MG63 (cell line): ENCODE measurements at regions not wholly inside any gene's neighbourhood (a gene's known extent, or its start where the extent isn't known, plus 50 kb on each side); places are given as distances from the start of the nearest gene placed in this dataset.
"Not testable (repeated sequence)": the region's sequence is repeated elsewhere in the genome, so short reads cannot be mapped to it uniquely, and the experiment has no call there.

Experiments used
- DNase-seq: peaks from one replicate; pipeline ENCODE4 v3.0.0-alpha.2; 2020
- H3K27me3 ChIP-seq: fragments of 250-450 bp; sonication (Bioruptor Pico); 2 replicates; pipeline ENCODE4 v1.5.1; 2020; ENCODE audit warnings: mild to moderate bottlenecking, moderate library complexity
- H3K36me3 ChIP-seq: fragments of 250-450 bp; sonication (Bioruptor Pico); 2 replicates; pipeline ENCODE4 v1.5.1; 2020; ENCODE audit warnings: mild to moderate bottlenecking, moderate library complexity
- H3K4me3 ChIP-seq: fragments of 250-450 bp; sonication (Bioruptor Pico); 2 replicates; pipeline ENCODE4 v1.5.1; 2020; ENCODE audit warnings: mild to moderate bottlenecking, moderate library complexity
- H3K9me3 ChIP-seq: fragments of 250-450 bp; sonication (Bioruptor Pico); 2 replicates; pipeline ENCODE4 v1.5.1; 2020; ENCODE audit warnings: mild to moderate bottlenecking, moderate library complexity

DNA sequence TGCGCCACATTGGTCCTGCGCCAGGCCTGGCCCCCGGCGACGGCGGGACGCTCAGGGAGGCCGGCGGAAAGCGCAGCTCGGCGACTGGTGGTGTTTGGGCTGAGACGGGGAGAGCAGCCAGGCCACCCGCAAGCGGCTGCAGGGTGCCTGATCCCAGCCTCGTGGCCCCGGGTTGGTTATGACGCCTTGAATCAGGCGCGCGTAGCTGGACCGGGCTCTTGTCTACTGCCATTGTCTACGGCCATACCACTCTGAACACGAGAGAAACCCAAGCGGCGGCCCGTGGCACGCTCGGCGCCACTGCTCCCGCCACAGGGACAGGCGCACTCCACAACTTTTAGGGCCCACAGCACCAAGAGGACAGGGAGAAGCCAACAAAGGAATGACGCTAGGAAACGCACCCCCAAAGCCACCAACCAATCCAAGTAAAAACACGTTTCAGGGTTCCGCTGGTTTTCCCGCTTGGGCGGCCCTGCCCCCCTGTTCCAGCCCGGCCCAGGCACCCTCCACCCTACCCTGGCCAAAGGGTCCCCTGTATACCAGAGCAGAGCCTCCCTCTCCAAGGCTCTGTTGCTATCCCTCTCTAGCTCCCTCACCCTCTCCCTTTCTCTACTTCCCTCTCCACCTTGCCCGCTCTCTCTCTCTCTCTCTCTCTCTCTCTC is 1849.3 kb upstream of the DEFB115 start:
- H3K36me3 ChIP-seq: no peaks in the 10 kb centered on the region
- H3K4me3 ChIP-seq: no peak overlapping the region
- no peaks in the 10 kb centered on the region for H3K27me3 ChIP-seq
- H3K9me3 ChIP-seq: no peaks in the 10 kb centered on the region
- DNase-seq: no peak

DNA sequence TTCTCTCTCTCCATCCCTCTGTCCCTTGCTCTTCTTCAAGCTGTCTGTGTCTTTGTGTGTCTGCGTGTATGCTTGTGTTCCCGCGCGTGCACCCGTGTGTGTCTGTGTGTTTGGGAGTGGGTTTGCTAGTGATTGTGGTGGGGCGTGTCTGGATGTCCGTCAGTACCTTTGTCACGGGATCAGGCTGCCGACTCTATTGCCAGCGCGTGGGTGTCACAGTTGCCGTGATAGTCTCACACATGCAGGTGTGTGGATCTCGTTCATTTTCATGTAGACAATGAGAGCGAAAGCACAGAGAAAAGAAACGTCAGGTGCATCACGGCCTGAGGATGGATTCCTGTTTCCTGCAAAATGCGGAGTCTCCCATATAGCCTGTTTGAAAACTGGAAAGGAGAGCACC is 1848.8 kb upstream of the DEFB115 start:
- not testable (repeated sequence) for H3K9me3 ChIP-seq, DNase-seq

DNA sequence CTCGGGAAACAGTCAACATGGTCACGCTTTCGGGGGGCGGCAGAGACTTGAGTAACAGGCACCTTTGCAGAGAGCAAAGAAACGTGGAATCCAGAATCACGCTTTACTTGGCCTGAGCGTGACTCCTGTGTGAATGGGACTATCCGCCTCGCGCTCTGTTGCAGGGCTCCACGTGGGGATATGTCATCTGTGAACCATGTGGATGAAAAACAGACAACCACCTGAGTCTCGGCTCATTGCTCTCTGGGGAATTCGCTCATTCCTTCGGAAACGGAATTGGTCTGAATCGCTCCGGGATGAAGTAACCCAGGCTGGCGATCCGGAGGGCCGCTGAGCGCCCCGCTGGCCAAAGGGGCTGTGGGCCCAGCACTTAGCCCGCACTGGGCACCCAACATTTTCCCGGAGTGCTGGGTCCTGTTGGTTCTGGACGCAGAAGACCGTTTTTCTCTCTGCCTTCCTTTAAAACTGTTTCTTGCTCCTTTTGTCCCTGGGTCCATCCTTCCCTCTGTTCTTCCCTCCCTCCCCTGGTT is 1848.2 kb upstream of the DEFB115 start:
- H3K4me3 ChIP-seq, H3K36me3 ChIP-seq, DNase-seq, H3K9me3 ChIP-seq, H3K27me3 ChIP-seq: not testable (repeated sequence)

More for the DNA sequence above, 1848.8 kb upstream of the DEFB115 start:
- H3K4me3 ChIP-seq, H3K27me3 ChIP-seq, H3K36me3 ChIP-seq: not testable (repeated sequence)

DNA sequence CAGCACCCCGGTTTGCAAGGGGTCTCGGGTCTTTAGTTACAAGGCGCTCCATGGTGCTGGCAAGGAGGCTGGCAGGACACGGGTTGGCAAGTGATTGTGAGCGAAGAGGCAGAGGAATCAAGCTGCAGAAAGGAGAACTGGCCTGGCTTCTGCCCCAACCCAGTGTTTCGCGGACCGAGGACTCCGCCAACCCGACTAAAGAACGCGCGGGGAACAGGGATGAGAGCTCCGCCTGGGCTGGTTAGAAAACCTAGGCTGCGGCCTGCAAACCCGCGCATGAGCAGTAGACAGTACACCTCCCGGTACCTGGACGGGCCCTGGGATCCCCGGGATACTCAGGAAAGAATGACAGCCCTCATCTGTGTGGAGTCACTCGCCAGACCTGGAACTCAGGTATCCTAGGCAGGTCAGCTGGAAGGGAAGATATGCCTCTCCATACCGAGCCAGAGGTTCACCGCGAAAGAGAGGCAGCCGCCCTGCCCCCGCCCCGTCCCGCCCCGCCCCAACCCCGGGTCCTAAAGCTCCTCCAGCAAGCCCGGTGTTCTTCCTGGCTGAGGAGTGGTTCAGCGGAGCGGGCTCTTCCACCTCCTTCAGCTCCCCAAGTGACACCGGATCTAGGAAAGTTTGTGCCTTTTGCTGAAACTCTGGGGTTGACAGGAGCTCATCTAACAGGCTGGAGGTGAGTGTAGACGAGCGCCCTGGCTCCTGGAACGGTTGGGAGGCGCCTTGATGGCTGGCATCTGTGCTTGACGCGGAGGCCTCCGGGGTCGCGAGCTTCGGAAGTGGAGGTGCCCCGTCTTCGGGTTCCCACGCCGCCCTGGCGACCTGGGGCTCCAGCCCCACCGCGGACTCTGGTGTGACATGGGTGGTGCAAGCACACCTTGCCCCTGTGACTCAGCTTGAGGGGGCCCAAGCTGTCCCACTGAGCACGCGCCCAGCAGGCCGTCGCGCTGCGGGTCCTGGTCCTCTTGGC is 1847.3 kb upstream of the DEFB115 start:
- Histone ChIP-seq H3K9me3 (no peaks in the 10 kb centered on the region), H3K27me3 (no peaks in the 10 kb centered on the region), H3K36me3 (no peaks in the 10 kb centered on the region), H3K4me3 (no peak overlapping the region)
- no peak for DNase-seq

DNA sequence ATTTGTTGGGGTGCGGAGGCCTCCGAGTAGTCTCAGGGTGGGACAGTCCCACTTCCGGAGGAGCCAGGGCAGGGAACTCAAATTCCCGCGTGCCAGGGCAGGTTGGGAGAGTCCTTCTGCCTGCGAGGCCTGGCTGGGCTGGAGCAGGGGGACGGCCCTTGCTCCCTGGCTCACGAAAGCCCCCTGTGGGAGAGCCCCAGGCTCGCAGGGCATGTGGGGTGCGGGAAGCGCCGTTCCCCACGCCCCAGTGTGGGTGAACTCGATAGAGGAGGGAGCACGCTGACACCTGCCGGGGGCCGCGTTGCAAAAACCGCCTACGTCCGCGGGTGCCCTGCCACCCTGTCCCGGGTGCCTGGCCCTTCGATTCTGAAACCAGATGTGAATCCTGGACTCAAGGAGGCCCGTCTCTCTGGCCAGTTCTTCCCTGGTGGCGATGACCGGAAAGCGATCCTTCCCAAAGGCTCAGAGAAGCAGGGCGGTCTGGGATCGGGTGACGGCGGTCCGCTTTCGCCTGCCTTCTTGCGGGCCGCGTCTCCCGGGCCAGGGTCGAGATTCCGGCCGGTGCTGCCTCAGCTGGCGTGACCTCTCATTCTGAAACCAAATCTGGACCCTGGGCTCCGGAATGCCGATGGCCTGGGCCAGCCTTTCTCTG is 1846.5 kb upstream of the DEFB115 start:
- DNase-seq: no peak
- Histone ChIP-seq H3K4me3 (no peak overlapping the region), H3K9me3 (no peaks in the 10 kb centered on the region), H3K36me3 (no peaks in the 10 kb centered on the region), H3K27me3 (no peaks in the 10 kb centered on the region)

DNA sequence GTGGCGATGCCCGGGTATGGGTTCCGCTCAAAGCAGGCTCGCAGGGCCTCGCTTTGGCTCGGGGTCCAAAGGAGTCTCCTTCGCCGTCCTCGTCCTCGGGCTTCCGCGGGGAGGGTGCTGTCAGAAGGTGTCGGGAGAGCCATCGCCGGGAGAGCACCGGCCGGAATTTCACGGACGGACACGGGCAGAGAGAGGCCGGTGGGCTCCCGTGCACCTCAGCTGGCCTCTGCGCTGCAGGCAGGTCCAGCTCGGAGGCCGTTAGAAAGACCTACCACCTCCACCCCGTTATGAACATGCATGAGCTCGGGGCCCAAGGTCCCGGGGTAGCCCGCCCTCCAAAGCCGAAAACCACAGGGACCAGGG is 1846.0 kb upstream of the DEFB115 start:
- H3K4me3 ChIP-seq, H3K27me3 ChIP-seq, H3K36me3 ChIP-seq, H3K9me3 ChIP-seq, DNase-seq: not testable (repeated sequence)

DNA sequence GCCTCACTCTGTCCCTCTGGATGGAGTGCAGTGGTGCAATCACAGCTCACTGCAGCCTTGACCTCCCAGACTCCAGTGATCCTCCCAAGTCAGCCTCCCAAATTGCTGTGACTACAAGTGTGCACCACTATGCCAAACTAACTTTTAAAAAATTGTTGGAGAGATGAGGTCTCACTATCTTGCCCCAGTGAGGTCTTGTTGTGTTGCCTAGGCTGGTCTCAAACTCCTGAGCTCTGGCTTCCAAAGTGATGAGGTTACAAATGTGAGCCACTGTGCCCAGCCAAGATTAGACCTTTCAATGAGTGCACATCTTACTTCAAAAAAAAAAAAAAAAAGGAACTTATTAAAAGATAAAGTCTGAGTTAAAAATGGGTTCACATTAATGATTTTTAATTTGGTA is 1838.1 kb upstream of the DEFB115 start:
- no peak overlapping the region for H3K4me3 ChIP-seq
- no peak for DNase-seq
- H3K9me3 ChIP-seq: no peaks in the 10 kb centered on the region
- no peaks in the 10 kb centered on the region for H3K27me3 ChIP-seq
- H3K36me3 ChIP-seq: no peaks in the 10 kb centered on the region

DNA sequence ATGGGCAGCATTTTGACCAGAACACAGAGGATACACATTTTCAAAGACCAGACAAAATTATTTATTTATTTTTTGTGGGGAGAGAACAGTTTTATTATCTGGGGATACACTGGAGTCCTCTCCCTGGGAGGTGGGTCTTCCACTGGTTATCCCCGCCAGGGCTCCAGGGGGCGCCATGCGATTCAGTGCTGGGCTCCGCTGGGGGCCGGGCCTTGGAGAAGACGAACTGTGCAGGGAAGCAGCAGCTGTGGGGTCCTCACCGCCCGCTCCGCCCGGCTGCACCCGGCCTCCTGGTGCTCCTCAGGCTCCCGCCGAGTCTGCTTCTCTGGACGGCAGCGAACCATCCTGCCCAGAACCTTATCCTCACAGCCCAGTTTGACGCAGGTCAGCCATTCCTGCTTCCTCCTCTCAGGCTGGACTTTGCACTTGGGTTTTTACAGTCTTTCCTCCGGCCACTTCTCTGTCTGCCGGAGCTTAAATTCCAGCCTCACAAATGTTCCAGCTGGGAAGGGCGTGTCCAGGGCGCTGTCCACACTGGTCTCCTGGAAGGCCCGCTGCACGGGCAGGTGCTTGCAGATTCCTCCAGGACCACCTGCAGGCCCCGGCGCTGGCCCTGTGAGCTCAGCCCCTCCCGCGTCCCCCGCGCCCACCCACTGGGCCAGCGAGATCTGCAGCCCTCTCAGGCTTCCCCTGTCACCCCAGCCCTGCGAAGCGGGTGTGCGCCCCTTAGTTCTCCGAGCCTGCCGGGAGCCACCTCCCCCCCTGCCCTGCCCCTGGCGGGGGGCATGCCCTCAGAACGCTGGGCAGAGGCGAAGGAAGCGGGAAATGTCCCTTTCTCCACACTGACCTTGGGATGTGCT is 1830.0 kb upstream of the DEFB115 start:
- no peaks in the 10 kb centered on the region for H3K9me3 ChIP-seq

DNA sequence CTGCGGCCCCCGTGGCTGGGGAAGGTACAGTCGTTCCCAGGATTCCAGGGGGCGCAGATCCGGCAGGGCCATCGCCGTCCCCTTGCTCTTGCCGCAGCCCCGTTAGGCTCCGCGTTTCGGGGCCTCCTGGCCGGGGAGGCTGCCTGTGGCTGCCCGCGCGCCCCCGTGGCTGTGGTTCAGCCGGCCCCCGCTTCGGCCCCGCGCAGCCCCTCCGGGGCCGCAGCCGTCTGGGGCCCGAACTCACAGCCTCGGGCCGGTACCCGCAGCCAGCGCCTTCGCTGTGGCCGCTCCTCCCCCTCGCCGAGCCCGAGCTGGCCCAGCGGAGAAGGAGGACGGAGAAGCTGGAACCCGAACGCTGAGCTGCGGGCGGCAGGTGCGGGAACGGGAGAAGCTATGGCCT is 1826.9 kb upstream of the DEFB115 start:
- Histone ChIP-seq H3K4me3 (no peak overlapping the region), H3K9me3 (no peaks in the 10 kb centered on the region), H3K27me3 (no peaks in the 10 kb centered on the region), H3K36me3 (no peaks in the 10 kb centered on the region)
- DNase-seq: no peak

More for the DNA sequence above, 1830.0 kb upstream of the DEFB115 start:
- no peak overlapping the region for H3K4me3 ChIP-seq
- no peaks in the 10 kb centered on the region for H3K27me3 ChIP-seq
- DNase-seq: no peak
- no peaks in the 10 kb centered on the region for H3K36me3 ChIP-seq

DNA sequence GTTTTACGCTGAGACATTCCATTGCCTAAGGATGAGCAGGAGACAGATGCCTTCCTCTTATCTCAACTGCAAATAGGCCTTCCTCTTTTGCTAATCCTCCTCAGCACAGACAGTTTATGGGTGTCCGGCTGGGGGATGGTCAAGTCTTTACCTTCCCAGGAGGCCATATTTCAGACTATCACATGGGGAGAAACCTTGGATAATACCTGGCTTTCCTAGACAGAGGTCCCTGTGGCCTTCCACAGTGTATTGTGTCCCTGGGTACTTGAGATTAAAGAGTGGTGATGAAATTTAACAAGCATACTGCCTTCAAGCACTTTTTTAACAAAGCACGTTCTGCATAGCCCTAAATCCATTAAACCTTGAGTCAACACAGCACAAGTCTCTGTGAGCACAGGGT is 1816.7 kb upstream of the DEFB115 start:
- H3K27me3 ChIP-seq, DNase-seq, H3K9me3 ChIP-seq, H3K36me3 ChIP-seq, H3K4me3 ChIP-seq: not testable (repeated sequence)

DNA sequence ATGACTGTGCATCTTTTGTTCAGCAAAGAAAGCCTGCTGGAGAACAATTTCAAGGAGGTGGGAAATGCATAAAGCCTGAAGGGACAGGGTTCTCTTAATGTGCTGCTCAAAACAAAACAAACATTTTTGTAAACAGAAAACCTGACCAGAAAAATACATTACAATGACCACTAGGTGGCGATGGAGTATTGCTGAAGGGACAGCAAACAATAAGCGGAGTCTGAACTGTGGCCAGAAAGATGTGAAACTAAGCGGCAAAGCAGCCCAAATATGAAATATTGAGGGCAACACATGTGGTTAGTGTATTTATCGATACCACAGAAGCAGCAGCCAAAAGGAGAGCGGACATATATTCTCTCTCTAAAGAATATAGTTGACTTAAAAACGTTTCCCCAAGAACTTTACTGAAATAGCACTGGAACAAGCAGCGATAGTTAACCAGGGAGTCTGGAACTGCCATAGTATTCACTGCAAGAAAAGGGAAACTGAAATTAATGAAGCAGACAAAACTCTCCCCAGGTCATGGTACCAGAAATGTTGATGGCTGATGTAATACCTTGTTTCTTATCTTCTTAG is 1814.2 kb upstream of the DEFB115 start:
- not testable (repeated sequence) for H3K36me3 ChIP-seq, H3K9me3 ChIP-seq, H3K27me3 ChIP-seq
- peak; percentile 20 for DNase-seq
- H3K4me3 ChIP-seq: peak overlapping the region; percentile 22; the same call in 1 of the 2 replicates

DNA sequence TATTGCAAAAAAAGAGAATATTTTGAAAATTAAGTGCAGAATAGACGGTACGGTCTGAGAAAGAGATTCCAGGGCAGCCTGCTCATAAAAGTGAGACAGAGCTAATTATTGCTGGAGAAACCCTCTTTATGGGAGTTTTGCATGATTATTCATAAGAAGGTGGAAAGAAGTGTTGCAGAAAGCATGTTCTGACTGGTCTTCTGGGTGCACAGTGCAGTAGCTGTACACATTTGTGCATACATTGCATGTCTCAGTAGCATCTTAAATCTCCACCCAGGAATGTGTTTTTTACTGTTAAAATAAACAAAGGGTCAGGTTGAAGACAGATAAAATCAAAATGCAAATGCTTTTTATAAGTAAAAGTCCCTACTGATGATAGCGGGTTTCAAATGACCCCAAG is 1813.6 kb upstream of the DEFB115 start:
- Histone ChIP-seq H3K9me3 (no peaks in the 10 kb centered on the region), H3K27me3 (no peaks in the 10 kb centered on the region; the same call in 1 of the 2 replicates), H3K36me3 (no peaks in the 10 kb centered on the region), H3K4me3 (no peak overlapping the region)
- no peak for DNase-seq

DNA sequence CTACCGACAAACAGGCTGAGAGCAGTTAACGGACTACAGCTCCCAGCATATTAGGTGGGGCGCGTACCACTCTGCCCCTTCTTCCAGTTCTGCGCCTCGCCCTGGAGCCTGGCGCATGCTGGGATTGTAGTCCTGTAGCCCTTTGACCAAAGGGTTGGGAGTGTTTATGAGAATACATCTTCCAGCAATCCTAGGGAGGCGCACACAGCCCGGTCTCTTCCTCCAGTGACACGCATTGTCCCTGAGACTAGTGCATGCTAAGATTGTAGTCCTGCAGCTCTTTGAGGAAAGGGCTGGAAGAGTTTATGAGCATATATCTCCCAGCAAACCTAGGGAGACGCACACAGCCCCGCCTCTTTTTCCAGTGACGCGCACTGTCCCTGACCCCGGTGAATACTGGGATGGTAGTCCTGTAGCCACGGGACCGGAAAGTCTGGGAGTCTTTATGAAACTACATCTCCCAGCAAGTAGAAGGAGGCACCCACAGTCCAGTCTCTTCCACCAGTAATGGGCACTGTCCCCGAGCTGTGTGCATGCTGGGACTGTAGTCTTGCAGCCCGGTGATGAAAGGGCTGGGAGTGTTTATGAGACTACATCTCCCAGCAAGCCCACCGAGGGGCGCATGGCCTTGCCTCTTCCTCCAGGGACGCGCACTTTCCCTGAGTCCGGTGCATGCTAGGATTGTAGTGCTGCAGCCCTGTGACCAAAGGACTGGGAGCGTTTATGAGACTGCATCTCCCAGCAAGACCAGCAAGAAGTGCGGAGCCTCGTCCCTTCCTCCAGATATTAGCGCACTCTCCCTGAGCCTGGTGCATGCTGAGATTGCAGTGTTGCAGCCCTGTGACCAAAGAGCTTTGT is 1812.2 kb upstream of the DEFB115 start:
- H3K4me3 ChIP-seq, H3K27me3 ChIP-seq, H3K9me3 ChIP-seq, H3K36me3 ChIP-seq, DNase-seq: not testable (repeated sequence)

DNA sequence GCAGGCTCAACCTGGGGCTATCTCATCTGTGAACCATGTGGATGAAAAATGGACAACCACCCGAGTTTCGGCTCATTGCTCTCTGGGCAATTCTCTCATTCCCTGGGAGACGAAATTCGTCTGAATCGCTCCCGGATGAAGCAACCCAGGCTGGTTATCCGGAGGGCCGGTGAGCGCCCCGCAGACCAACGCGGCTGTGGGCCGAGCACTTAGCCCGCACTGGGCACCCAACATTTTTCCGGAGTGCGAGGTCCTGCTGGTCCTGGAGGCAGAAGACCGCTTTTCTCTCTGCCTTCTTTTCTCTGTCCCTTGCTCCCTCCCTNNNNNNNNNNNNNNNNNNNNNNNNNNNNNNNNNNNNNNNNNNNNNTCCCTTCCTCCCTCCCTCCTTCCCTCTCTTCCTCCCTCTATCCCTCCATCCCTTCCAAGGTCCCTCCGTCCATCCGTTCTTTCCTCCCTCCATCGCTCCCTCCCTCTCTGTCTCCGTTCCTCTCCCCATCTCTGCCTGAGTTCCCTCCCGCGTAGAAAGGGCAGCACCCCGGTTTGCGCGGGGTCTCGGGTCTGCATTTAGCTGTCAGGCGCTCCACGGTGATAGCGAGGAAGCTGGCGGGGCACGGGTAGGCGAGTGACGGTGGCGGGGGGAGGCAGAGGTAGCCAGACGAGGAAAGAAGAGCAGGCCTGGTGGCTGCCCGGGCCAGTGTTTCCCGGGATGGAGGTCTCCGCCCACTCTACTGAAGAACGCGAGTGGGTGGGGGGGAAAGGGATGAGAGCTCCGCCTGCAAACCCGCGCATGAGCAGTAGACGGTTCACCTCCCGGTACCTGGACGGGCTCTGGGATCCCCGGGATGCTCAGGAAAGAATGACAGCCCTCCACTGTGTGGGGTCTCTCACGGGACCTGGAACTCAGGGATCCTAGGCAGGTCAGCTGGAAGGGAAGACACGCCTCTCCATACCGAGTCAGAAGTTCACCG is 1809.7 kb upstream of the DEFB115 start:
- not testable (repeated sequence) for DNase-seq, H3K36me3 ChIP-seq, H3K27me3 ChIP-seq, H3K4me3 ChIP-seq, H3K9me3 ChIP-seq
